NCI-H2196 (cell line): ENCODE measurements at regions not wholly inside any gene's neighbourhood (a gene's known extent, or its start where the extent isn't known, plus 50 kb on each side); places are given as distances from the start of the nearest gene placed in this dataset.

Experiments
- DNase-seq: peaks from one replicate; lab custom pipeline; 2025; ENCODE audit not compliant: unreplicated experiment; lab: John Stamatoyannopoulos, UW

- no peak for DNase-seq
Measured at GRCh38 chrX:109841869-109842579, 109.0 kb upstream of the ACSL4 start.

GRCh38 chrX:109842611-109843010 is 109.6 kb upstream of the ACSL4 start:
- DNase-seq = no peak

GRCh38 chrX:109843963-109844751 is 111.1 kb upstream of the ACSL4 start:
- DNase-seq = peak; percentile 26

GRCh38 chrX:109844986-109845385 is 111.9 kb upstream of the ACSL4 start:
- no peak for DNase-seq

- DNase-seq = no peak
Measured at GRCh38 chrX:109845996-109846395, 112.9 kb upstream of the ACSL4 start.

DNA sequence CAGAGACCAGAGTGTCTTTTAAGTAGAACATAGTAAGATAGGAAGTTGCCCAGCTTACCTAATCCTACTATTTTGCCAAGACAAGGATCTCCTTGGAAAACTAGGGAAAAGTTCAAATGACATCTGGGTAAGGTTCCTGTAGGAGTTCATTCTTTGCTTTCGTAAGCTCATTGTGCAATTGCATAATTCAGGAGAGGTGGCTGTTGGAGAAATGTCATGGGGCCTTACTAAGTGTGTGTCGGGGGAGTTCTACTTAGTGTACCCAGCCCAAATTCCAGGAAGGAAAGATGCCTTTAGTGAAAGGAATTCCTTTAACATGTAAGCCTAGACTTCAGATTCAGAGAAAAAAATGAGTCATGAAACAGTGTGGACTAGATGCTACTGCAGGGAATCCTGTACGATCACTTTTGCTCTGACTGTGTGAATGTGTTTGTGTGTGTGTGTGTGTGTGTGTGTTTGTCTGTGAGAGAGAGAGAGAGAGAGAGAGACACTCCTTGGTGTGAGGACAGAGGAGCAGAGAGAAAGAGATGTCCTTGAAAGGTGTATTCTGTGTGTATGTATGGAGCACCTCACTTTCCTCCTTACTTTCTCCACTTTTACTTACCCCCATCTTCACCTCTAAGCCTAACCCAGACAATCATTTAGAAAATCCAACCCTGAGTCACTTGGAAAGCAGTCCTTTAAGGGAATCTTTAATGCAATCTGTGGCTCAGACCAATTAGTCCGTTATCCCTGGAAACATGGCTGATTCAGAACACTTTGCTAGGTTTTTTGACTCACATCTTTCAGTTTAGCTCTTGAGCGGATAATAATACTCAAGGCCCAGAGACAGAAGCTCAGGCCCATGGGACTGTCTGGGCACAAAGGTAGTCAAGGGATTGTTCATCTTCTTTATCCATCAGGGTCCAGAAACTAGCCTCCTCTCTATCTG is 114.5 kb upstream of the ACSL4 start:
- DNase-seq = no peak

GRCh38 chrX:109848461-109849050 is 115.5 kb upstream of the ACSL4 start:
- DNase-seq = no peak

DNA sequence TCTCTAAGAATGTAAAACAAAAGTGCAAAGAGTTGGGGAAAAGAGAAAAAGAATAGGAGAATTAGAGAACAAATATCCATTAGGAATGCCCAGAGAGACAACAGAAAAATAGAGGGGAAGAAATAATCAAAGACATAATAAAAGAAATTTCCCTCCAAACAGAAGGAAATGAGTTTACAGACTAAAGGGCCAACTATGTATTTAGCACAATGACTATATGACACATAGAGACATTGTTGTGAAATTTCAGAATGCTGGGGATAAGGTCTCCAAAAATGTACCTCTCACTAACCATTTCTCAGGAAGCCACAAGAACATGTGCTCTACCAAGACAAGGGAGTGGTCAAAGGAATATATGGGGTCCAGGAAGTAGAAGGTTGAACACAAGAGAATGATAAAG is 121.0 kb upstream of the ACSL4 start:
- no peak for DNase-seq

GRCh38 chrX:109855501-109855900 is 122.4 kb upstream of the ACSL4 start:
- DNase-seq = no peak

- peak; percentile 11 for DNase-seq
Measured at GRCh38 chrX:109856974-109857373, 123.9 kb upstream of the ACSL4 start.

GRCh38 chrX:109857584-109858228 is 124.6 kb upstream of the ACSL4 start:
- no peak for DNase-seq

DNA sequence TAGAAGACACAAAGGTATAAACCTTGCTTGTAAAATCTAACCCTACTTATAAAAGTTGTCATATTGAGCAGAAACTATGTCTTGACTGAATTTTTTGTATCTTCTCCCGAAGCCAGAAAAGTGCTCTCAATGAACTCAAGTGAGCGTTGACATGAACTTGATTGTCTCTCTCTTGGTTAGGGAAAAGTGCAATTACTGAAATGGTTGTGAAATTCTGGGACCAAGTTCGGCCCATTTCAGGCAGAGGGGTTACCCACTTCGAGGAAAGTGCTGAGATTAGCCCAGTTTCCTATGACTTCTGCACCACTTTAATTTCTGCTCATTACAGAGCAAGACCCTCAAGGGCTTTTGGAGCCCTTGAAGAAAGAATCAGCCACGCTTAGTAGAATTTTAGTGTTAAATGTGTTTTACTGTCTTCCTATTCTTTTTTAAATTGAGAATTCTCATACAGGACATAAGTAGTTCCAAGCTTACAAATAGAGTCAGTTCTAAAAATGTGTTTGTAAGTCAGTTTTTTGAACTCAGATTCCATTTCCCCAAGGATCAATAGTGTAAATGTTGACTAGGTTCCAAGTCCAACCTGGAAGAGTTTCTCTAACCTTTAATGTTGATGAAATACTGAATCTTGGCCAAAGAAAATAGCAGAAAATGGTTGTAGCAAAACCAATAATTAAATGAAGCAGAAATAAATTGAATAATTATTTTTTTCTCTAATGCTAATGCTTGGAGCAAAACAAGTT is 125.7 kb upstream of the ACSL4 start:
- DNase-seq = no peak

DNA sequence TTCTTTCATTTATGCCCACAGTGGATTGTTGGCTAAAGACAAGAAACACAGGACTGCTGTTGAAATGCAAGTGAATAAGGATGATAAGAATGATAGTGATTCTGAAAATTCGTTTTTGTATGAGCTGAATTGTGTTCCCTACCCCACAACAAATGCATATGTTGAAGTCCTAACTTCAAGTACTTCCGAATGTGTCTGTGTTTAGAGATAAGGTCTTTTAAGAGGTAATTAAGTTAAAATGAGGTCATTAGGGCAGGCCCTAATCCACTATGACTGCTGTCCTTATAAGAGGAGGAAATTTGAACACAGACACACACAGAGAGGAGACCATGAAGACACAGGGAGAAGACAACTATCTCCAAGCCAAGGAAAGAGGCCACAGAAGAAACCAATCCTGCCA is 126.6 kb upstream of the ACSL4 start:
- DNase-seq = no peak

DNA sequence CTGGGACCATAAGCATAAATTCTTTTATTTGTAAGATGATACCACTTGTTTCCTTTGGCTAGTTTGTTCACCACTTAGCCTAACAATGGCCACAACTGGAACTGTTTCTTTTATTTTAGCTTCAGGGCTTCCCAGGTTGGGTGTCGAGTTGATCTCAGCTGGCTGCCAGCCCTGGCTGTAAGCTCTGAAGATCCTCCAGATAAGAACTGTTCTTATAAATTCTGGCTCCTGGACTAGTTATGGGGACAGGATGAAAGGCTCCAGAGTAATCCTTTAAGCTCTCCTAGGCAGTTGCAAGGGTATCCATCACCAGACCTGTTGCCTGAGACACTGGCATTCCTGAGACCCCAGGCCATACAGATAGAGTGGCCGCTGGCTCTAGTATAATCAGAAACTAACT is 129.4 kb upstream of the ACSL4 start:
- peak; percentile 41 for DNase-seq

DNA sequence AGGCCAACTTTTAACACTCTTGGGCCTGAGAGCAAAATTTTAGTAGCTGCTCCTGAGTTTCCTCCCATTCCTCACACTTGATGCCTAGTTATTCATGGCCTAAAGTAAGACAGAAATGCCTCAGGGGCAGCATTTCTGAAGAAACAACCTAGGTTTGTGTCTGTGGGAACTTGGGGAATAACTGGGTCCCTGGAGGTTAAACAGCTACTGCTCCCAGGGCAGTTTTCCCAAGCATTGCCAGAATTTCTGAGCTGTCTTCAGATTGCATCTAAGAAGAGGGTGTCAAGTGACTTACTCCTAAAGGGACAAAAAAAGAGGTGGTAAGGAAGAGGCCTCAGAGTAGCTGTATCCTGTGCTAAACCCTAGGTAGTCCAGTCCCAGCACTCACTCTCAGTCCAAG is 130.8 kb upstream of the ACSL4 start:
- no peak for DNase-seq

DNA sequence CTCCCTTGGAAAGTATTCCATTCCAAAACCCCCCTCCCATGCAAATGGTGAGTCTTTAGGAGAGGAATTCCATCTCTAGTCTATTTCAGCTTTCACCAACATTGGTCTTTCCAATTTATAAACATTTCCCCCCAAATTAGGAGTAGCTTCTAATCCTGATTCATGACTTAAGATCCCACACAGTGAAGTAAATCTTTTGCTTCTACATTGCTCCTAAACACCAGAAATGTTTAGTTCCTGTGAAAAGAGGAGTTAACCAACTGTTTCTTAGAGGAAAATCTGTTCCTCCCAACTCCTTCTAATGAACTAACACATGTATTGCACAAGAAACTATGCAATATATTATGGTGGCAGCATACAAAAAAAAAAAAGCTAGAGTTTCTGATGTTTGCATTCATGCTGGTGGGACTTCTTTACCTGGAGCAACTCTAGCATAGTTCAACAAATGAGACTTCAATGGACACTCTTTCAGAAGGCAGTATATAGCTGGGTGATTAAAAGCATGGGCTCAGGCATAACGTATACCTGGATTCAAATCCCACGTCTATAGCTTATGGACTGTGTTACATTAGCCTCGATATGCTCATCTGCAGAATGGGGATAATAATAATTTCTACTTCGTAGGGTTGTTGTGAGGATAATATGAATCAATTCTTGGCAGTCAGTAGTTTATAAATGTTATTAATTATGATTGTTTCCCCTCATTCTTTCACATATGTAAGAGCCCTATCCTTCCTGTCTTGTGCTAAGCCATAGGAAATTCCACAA is 131.6 kb upstream of the TMEM164 start:
- DNase-seq = no peak

DNA sequence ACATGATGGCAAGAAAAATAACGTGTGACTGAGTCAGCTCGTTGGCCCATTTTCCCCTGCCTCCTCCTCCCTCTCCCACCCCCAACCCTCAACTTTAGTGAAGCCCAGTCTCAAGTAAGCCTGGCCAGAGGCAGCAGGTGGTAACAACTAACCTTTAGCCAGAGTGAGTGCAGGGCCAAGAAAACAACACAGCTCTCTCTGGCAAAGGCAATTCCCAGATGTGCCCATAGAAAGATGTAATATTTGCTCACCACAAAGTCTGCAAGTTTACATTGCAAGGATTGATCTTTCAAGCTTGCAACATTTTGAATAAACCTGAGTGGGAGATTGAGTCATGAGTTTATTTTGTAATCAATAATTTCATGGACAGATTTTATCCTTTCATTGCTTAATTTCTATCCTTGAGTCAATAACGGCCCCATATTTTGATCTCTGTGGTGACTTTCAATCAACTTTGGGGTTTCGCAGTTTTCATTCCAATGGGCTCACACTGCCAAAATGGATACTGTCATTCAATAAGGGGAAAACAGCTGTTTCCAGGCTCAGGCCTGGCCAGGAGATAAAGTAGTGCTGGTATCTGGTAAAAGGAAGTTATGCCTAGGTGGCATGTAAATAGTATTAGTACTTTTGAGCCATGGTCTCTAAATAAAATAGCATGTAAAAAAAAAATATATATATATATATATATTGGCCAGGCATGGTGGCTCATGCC is 130.7 kb upstream of the TMEM164 start:
- no peak for DNase-seq

DNA sequence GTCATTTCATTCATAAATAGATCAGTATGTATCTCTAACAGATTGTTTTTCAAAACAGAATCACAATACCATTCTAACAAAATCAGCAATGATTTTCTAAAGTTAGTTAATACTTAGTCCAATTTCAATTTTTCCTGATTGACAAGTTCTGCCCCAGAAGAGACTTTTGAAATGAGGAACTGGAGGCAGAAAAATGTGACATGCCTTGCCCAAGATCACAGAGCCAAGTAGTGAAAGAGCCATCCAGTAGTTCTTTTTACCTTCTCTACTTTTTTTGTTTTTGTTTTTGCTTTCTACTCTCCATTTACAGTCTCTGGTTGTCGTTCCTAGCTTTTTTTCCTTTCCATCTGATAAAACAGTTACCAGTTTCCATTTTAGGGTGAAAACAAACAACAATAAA is 129.3 kb upstream of the TMEM164 start:
- DNase-seq = no peak

- no peak for DNase-seq
Measured at GRCh38 chrX:109873983-109874382, 128.9 kb upstream of the TMEM164 start.
